ENCODE measurements at regions not wholly inside any gene's neighbourhood (a gene's known extent, or its start where the extent isn't known, plus 50 kb on each side); places are given as distances from the start of the nearest gene placed in this dataset.
"Not testable (repeated sequence)": the region's sequence is repeated elsewhere in the genome, so short reads cannot be mapped to it uniquely, and the experiment has no call there.

DNA sequence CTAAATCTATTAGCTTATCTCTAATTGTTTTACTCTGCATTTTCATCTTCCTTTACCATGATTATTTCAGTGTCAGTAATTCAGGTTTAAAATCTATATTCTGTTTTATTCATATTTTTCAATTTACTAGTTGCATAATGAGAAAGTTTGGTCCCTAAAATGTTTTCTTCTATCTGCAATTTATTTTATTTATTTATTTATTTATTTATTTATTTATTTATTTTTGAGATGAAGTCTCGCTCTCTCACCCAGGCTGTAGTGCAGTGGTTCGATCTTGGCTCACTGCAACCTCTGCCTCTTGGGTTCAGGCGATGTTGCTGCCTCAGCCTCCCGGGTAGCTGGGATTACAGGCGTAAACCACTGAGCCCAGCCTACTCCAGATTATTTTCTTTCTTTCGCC lies 1597.3 kb downstream of the CDH8 start:
- DNase-seq (ENCODE audit: insufficient read length, low spot score): no peak
- no peak for FAIRE-seq

DNA sequence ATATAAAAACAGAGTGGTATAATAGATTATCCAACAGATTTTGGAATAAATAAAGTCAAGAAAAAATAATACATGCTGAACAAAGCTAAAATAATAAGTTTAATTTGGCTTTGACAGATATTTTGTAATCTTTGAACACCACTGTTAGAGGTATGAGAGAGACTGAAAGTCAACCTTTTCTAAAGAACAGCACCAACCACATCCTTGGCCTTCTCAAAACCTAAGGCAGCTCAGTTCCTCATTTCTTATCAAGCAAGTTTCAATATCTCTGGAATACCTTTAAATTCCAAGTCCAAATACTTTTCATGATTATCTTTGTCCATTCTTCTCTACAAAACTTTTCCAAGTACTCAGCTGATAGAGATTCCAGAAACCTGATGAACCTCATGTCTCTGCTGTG lies 1603.8 kb downstream of the CDH8 start:
- FAIRE-seq (no peak), DNase-seq (ENCODE audit: insufficient read length, low spot score) (no peak)

DNA sequence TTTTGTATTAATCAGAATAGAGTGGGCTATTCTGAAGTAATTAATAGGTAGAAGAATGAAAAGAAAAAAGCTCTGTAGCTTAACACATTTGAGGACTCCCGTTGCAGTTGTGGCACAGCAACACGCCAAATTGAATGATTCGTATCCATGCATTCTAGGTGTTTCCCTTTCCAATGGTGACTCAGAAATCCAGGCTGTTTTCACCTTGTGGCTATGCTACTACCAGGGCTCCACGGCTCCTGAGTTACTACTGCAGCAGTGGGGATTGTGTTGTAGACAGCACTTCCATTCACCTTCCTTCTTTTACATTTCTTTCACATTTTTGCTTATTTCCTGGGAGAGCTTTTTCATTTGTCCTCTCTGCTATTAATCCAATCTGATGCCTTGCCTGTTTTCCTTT lies 1616.4 kb downstream of the CDH8 start:
- no peak for FAIRE-seq
- no peak for DNase-seq (ENCODE audit: insufficient read length, low spot score)

DNA sequence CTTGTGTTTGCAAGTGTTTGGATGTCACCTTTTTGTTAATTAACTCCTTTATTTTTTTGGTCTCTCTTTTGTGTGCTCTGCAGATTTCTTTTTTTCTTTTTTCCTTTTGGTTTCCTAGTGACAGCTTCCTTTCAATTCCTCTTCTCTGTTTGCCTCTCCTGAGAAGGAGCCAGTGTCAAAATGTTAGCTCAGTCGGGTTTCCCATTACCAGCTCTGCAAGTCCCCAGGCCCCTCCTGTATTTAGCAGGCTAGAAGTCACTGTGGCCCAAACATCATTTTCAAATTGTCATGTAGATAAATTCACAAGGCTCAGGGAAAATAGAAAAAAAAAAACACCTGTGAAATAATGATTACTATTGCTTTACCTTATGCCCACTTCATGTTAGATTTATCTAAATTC lies 1621.6 kb downstream of the CDH8 start:
- no peak for FAIRE-seq
- no peak for DNase-seq (ENCODE audit: insufficient read length, low spot score)

DNA sequence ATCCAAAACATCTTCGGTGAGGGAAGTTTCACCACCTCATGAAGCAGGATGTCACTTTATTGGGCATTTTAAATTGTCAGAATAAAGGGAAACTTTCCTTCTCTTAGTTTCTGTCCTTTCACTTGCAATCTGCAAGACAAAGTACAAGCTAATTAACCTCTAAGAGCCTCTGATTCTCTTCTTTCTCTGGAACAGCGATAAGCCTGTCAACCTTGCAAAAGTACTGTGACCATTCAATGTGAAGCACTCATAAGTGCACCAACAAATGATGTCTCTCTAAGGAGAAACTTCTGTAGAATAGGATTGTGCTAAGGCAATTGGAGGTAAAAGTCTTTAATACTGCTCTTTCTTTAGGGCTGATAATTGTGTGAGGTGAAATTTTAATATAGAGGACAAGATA lies 1622.3 kb downstream of the CDH8 start:
- FAIRE-seq (no peak), DNase-seq (ENCODE audit: insufficient read length, low spot score) (no peak)

DNA sequence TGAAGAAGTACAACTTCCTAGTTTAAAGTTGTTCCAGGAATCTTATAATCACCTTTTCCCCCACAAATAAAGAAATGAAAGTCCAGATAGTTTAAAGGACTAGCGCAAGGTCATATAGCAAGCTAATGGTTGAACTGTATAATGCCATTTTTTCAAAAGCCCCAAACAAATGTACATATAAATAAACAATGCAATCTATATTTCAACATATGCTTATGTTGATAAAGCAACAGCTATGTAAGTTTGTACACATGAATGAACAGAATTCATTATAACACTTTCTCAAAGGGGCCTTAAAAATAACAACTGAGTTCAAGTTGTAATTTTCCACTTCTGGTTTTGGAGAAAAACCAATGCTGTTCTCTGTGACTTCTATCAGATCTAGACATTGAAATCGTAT lies 1628.6 kb downstream of the CDH8 start:
- no peak for FAIRE-seq
- no peak for DNase-seq (ENCODE audit: insufficient read length, low spot score)

DNA sequence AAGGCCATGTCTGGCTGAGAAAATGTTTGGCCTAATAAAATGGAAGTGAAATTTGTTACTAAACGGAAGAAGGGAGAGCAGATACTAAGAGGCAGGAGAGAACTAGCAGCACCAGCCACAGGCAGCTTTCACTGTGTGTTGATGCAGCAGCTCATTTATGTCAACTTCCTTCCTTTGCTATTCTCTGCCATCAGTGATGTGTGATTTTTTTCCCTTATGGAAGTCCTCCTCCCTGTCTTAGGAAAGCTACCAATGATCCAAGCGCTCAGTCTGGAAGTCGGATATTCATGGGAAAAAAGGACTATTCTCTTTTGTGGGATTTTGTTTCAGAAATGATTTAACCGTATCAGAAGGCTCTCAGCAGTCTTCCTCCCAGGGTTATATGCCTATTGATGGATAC lies 1629.2 kb downstream of the CDH8 start:
- FAIRE-seq (no peak), DNase-seq (ENCODE audit: insufficient read length, low spot score) (no peak)

DNA sequence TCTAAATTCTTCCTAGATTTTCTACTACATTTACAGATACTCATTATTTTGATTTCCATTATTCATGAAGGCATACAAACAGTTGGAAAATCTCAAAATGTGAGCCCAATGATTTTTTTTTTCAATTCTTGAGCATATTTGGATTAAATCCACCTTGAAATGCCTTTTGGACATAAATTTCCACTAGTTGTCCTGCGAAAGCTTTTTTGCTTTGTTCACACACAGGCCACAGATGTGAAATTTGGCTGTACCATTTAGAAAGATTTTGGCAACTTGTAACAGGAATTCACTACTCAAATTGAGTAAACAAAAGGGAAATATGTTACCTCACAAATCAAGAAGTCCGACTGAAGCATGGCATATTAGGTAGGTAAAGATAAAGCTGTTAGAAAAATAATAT lies 1631.0 kb downstream of the CDH8 start:
- FAIRE-seq: no peak
- no peak for DNase-seq (ENCODE audit: insufficient read length, low spot score)

DNA sequence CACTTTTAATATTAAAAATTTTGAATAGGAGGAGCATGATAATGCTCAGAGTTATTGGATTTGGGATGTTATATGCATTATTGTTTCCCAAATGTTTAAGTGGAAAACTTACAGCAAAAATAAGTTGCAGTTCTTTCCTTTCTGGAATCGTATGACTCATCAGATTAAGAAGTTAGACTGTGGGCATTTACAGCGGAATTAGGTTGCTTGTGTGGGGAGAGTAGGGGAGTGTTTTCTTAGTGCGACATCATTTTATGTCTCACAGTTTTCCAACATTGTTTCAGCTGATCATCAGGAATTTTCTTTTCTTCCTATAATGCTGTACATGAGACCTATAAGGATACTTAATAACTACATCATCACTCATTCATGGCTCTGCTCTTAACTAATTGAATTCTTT lies 1631.8 kb downstream of the CDH8 start:
- FAIRE-seq: no peak
- no peak for DNase-seq (ENCODE audit: insufficient read length, low spot score)

DNA sequence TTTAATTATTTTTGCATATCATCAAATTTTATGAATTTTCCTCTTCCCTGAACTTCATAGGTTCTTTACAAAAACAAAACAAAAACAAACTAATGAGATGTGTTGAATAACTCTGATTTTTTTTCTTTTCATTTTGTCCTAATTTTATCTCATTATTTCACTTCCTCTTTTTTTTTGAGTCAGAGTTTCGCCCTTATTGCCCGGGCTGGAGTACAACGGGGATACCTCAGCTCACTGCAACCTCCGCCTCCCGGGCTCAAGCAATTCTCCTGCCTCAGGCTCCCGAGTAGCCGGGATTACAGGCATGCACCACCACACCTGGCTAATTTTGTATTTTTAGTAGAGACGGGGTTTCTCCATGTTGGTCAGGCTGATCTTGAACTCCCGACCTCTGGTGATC lies 1633.3 kb downstream of the CDH8 start:
- not testable (repeated sequence) for FAIRE-seq

DNA sequence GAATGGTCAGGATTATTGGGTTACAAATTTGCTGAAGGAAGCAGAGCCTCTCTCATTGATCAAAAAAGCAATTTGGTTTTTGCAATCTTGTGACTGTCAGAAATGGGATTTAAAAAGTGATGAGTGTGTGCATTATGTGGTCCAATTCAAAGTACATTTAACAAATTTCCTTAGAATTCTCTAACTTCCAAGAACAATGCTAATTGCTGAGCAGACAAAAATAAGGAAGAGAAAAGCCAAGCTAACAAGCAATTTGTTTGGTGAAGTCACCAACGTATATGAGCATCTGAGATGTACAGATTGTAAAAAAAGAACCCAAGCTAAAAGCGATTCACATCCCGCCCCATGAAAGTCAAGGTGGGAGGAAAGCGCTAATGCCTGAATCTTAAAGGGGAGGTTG lies 1643.9 kb downstream of the CDH8 start:
- DNase-seq (ENCODE audit: insufficient read length, low spot score) (no peak), FAIRE-seq (no peak)

More for the DNA sequence above, 1633.3 kb downstream of the CDH8 start:
- not testable (repeated sequence) for DNase-seq (ENCODE audit: insufficient read length, low spot score)

DNA sequence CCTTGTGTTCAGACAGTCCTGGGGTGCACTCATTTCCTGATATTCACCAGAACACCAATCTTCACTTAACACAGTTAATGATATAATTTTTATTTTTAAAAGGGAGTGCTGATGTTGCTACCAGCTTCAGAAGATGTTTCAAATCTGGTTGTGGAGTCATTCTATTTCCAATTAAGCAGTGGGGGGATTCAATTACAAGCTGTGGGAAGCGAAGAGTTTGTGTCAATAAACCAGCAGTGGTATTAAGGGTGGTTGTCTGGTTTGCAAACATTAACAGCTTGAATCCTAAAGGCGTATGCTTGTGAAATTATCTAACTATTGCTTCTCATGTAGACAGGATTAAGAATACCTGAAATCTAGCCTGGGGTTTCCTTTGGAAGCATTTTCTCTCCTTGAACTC lies 1637.5 kb upstream of the GOT2 start:
- no peak for FAIRE-seq

DNA sequence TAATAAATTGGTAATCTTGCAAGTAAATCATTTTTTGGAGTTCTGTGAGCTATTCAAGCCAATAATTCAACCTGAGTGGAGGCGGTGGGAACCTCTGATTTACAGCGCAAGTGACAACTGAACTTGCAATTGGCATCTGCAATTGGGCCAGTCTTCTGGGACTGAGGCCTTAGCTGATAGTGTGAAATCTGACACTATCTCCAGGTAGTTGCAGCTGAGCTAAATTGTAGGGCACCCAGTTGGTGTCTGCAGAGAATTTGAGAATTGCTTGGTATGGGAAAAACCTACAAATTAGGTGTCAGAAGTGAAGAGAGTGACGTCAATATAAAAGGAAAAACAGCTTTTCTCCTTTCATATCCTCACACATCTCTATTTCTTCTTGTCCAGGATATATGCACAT lies 1633.6 kb upstream of the GOT2 start:
- FAIRE-seq (no peak), DNase-seq (ENCODE audit: insufficient read length, low spot score) (no peak)

More for the DNA sequence above, 1637.5 kb upstream of the GOT2 start:
- DNase-seq (ENCODE audit: insufficient read length, low spot score): no peak

DNA sequence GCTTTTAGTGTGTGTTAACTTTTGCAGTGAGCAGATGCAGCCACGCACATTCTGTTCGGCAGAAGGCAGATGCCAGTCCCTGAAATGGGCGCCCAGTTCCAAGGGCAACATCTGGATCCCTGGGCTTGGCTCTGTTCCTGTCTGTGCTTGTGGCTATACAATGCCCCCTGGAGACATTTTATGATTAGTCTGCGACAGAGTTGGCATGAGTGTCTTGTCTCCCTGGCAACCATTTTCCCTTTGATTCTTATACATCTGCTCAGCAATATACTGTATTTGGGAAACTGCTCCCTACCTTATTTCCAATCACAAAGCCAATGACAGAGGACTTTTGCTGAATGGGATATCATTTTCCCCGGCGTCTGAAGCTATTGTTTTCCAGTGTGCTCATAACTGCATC lies 1629.5 kb upstream of the GOT2 start:
- FAIRE-seq: no peak

DNA sequence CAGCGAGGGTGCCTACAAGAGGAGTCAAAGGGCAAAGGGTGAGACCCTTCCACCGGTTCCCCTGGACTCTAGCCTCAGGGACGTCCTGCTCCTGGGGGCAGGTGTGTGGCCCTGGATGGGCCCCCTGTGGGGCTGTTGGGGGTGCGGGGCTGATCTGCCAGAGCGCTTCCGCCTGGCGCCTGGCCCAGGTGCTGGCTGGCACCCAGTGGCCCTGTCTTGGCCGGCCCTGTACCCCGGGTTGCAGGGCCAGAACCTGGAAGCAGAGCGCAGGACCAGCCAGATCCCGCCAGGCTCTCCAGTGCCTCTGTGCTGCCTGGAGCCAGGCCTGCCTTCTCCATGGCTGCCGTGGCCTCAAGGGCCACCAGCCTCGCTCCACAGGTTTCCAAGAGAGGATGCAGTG lies 1625.8 kb upstream of the GOT2 start:
- not testable (repeated sequence) for FAIRE-seq; DNase-seq (ENCODE audit: insufficient read length, low spot score)

More for the DNA sequence above, 1629.5 kb upstream of the GOT2 start:
- no peak for DNase-seq (ENCODE audit: insufficient read length, low spot score)

DNA sequence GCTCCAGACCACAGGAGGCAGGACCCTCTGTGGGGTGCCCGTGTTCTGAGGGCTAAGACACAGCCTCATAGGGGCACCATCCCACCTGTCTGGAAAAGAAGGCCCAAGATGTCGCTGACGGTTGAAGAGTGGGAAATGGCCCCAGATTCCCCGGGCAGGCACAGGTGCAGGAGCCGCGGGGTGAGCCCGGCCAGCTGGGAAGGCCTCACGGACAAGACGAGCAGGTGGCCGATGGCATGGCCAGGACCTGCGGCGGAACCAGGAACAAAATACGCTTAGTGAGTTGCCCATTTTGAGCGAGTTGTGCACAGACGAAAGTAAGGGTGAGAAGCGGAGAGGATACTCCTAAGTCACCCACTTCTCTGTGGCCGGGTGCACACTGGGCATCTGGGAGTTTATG lies 1625.3 kb upstream of the GOT2 start:
- DNase-seq (ENCODE audit: insufficient read length, low spot score); FAIRE-seq: not testable (repeated sequence)

DNA sequence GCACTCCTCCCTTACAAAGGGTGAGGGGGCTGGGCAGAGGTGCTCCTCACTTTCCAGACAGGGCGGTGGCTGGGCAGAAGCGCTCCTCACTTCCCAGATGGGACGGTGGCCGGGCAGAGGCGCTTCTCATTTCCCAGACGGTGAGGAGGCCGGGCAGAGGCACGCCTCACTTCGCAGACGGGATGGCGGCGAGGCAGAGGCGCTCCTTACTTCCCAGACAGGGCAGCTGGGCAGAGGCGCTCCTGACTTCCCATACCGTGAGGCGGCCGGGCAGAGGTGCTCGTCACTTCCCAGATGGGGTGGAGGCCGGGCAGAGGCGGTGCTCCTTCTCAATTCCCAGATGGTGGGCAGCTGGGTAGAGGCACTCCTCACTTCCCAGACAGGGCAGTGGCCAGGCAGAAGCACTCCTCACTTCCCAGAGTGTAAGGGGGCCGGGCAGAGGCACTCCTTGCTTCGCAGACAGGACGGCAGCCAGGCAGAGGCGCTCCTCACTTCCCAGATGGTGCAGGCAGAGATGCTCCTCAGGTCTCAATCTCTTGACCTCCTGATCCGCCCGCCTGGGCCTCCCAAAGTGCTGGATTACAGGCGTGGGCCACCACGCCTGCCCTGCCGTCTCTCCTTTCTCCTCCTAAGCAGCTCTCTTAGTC lies 1623.9 kb upstream of the GOT2 start:
- FAIRE-seq; DNase-seq (ENCODE audit: insufficient read length, low spot score): not testable (repeated sequence)

DNA sequence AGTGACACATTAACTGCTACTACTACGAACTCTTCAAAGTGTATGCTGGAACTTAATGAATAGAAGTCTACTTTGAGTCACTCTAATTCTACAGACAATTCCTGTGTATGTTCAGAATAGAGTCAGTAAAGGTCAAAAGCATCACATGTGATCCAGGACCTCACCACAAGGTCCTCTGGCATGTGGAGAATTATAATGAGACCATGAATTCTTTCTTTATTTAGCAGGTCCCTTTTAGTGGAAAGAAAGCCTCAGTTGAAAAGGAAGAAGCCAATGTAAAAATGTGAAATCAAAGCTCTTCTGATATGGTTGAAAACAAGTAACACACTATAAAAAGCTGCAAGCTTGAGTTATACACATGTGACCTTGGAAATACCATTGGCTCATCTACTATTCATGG lies 1612.1 kb upstream of the GOT2 start:
- FAIRE-seq (no peak), DNase-seq (ENCODE audit: insufficient read length, low spot score) (no peak)

DNA sequence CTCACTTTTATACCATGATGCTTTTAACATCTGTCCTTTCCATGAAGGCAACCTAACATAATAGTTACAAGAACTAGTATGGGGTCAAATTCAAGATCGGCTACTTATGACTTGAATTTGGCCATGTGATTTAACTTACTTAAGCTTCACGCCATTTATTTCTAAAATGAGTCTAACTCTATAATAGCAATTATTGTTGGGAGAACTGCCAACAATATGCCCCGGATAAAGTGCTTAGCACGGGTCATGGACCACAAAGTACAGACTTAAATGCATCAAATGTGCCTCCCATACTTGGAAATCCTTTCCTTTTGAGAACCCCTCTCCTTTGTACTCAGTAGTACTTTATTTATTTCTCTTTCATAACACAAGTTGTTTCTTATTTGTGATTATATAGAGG lies 1603.6 kb upstream of the GOT2 start:
- DNase-seq (ENCODE audit: insufficient read length, low spot score) (no peak), FAIRE-seq (no peak)

DNA sequence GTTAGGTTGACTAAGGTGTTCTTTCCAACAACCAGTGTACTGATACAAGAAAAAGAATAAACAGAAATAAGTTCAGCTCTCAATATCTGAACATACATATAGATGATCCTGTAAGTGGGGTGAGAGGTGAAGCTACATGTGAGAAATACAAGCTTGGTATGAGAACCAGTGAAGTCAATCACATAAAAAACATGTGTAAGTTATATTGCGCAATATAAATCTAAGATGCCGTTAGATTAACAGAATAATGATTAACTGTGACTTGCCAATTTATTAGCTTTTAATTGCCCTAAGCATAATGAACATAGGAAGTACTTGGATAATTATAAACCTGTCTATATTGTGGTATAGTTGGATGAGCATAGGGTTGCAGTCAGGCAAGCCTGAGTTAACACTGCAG lies 1597.1 kb upstream of the GOT2 start:
- FAIRE-seq (no peak), DNase-seq (ENCODE audit: insufficient read length, low spot score) (no peak)

DNA sequence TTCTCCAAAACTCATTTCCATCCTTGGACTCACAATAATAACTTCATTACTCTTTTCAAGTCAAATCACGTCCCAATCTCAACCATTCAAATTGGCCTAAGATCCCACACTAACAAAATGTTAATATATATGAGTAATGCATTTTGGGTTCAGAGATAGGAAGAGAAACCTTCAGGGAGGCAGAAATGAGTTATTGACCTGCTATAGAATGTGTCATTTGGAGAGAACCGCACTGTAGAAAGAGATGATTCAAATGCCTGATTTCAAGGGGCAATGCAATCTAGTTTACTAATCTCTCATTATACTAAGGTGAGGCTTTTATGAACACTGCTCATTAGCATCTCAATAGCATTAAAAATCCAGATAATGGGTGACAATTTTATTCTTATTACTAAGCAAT lies 1595.0 kb upstream of the GOT2 start:
- DNase-seq (ENCODE audit: insufficient read length, low spot score) (no peak), FAIRE-seq (no peak)

DNA sequence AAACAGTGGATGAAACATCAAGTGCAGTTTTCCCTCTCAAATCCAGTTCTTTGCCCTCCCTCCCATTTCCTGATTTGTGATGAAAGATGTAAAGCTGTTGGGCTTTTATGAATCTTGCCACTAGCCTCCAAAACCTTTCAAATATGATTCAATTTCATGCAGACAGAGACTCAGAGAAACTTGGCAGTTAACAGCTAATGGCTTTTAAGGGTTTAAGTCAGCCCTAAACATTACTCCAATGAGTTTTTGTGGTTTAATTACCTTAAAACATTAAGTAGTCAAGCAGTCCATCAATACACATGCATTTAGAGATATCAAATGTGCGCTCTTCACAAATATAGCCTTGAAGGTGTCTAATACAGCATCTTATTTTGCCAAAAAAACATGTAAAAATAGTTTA lies 1594.0 kb upstream of the GOT2 start:
- no peak for FAIRE-seq
- no peak for DNase-seq (ENCODE audit: insufficient read length, low spot score)

DNA sequence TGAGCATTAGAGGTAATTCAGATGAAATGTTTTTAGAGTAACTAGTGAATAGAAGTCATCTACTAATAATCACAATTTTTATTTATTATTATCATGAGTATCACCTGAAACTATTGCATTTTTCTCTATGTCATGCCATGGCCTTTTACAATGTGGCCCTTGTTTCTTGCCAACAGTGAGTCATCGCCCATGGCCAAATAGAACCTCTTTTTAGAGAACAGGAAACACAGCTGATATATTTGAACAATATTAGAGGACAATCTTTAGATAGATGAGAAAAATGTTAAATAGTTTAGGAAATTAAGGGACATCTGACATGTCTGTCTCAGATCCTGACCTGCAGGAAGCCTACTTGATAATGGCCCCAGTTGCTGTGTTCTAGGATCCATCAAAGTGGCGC lies 1584.4 kb upstream of the GOT2 start:
- DNase-seq (ENCODE audit: insufficient read length, low spot score) (no peak), FAIRE-seq (no peak)
